Neural progenitor cell (in vitro differentiated cells): ENCODE measurements at regions not wholly inside any gene's neighbourhood (a gene's known extent, or its start where the extent isn't known, plus 50 kb on each side); places are given as distances from the start of the nearest gene placed in this dataset.

Experiments
- CTCF ChIP-seq: fragments of 200-600 bp; sonication (generic); IDR thresholded peaks from 2 replicates; pipeline ENCODE4 v1.5.1; 2017; ENCODE audit warnings: antibody characterized with exemption, mild to moderate bottlenecking
- EZH2 ChIP-seq: fragments of 200-600 bp; sonication (generic); IDR thresholded peaks from 2 replicates; pipeline ENCODE4 v1.6.1; 2017; ENCODE audit warnings: antibody characterized with exemption, mild to moderate bottlenecking, moderate library complexity

- TF ChIP-seq CTCF, result no peak
- no peak for TF ChIP-seq EZH2
Measured at GRCh38 chr7:106348231-106348630, 63.4 kb upstream of the NAMPT start.
